ENCODE measurements at regions not wholly inside any gene's neighbourhood (a gene's known extent, or its start where the extent isn't known, plus 50 kb on each side); places are given as distances from the start of the nearest gene placed in this dataset.
A peak's percentile ranks its signal among the peaks of the same experiment; 100 is the strongest.

DNA sequence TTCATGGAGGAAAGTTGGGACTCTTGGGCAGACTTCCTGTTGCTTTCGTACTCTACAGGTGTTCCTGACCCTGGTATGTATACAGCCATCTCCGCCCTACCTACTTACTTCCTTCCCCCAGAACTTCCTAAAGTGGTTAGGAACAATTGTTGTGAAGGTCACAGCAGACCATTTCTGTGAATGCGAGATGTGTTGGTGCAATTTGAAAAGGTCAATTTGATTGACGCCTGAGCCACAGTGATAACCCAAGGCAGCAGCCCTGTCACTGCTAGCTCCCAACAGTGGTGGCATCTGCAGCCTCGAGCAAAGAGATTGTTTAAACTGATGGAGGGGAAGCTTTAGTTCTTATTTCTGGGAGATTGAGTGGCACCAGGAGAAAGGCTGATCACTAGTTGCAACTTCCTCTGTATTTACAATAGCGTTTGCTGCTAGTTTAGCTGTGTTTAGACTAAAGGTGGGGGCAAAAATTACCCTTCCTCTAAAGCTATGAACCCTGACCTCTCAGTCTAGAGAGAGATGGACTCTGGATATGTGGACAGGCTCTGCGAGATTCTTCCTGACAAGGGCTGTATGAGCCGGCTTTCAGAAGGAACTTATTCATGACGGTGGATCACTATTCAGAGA, 78.3 kb upstream of the MAP4K3 start (continued):
- TF ChIP-seq, protein P1, sequence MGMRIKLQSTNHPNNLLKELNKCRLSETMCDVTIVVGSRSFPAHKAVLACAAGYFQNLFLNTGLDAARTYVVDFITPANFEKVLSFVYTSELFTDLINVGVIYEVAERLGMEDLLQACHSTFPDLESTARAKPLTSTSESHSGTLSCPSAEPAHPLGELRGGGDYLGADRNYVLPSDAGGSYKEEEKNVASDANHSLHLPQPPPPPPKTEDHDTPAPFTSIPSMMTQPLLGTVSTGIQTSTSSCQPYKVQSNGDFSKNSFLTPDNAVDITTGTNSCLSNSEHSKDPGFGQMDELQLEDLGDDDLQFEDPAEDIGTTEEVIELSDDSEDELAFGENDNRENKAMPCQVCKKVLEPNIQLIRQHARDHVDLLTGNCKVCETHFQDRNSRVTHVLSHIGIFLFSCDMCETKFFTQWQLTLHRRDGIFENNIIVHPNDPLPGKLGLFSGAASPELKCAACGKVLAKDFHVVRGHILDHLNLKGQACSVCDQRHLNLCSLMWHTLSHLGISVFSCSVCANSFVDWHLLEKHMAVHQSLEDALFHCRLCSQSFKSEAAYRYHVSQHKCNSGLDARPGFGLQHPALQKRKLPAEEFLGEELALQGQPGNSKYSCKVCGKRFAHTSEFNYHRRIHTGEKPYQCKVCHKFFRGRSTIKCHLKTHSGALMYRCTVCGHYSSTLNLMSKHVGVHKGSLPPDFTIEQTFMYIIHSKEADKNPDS (CRISPR knock-in tag; IDR thresholded peaks at IDR 0.05) = peak; percentile 75
- TF ChIP-seq, protein P2, sequence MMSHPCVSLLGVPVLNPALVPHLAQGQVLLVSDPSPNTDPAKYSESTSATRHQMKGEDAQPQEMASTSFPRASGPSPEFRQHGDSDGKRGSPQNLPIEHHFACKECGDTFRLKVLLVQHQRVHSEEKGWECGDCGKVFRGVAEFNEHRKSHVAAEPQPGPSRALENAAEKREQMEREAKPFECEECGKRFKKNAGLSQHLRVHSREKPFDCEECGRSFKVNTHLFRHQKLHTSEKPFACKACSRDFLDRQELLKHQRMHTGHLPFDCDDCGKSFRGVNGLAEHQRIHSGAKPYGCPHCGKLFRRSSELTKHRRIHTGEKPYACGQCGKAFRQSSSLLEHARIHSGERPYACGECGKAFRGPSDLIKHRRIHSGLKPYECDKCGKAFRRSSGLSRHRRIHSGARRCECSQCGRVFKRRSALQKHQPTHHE (CRISPR knock-in tag; IDR thresholded peaks at IDR 0.05; ENCODE audit: borderline replicate concordance) = peak; percentile 57; the same call in 1 of the 2 replicates
- TF ChIP-seq NR2C2 (CRISPR knock-in tag; IDR thresholded peaks at IDR 0.05; ENCODE audit: borderline replicate concordance) (peak; percentile 95), TBL1XR1 (IDR thresholded peaks at IDR 0.05; ENCODE audit: borderline replicate concordance, low read length, partially characterized antibody) (peak; percentile 7), KLF6 (CRISPR knock-in tag; IDR thresholded peaks at IDR 0.05) (peak; percentile 44; the same call in 1 of the 2 replicates), POLR2AphosphoS5 (IDR thresholded peaks at IDR 0.05; ENCODE audit: low read depth, low read length) (peak; percentile 29; the same call in 1 of the 2 replicates), TBX2 (CRISPR knock-in tag; IDR thresholded peaks at IDR 0.05; ENCODE audit: borderline replicate concordance) (peak; percentile 50; the same call in 1 of the 2 replicates), FOSL1 (CRISPR knock-in tag; IDR thresholded peaks at IDR 0.05; ENCODE audit: borderline replicate concordance) (no peak), CREM (IDR thresholded peaks at IDR 0.05) (peak; percentile 81), CREM (CRISPR knock-in tag; IDR thresholded peaks at IDR 0.05) (no peak)
- TF ChIP-seq, protein P3, sequence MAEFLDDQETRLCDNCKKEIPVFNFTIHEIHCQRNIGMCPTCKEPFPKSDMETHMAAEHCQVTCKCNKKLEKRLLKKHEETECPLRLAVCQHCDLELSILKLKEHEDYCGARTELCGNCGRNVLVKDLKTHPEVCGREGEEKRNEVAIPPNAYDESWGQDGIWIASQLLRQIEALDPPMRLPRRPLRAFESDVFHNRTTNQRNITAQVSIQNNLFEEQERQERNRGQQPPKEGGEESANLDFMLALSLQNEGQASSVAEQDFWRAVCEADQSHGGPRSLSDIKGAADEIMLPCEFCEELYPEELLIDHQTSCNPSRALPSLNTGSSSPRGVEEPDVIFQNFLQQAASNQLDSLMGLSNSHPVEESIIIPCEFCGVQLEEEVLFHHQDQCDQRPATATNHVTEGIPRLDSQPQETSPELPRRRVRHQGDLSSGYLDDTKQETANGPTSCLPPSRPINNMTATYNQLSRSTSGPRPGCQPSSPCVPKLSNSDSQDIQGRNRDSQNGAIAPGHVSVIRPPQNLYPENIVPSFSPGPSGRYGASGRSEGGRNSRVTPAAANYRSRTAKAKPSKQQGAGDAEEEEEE (CRISPR knock-in tag; IDR thresholded peaks at IDR 0.05; ENCODE audit: borderline replicate concordance) = peak; percentile 34; the same call in 1 of the 2 replicates
- TF ChIP-seq, protein P4, sequence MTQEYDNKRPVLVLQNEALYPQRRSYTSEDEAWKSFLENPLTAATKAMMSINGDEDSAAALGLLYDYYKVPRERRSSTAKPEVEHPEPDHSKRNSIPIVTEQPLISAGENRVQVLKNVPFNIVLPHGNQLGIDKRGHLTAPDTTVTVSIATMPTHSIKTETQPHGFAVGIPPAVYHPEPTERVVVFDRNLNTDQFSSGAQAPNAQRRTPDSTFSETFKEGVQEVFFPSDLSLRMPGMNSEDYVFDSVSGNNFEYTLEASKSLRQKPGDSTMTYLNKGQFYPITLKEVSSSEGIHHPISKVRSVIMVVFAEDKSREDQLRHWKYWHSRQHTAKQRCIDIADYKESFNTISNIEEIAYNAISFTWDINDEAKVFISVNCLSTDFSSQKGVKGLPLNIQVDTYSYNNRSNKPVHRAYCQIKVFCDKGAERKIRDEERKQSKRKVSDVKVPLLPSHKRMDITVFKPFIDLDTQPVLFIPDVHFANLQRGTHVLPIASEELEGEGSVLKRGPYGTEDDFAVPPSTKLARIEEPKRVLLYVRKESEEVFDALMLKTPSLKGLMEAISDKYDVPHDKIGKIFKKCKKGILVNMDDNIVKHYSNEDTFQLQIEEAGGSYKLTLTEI (CRISPR knock-in tag; conservative IDR thresholded peaks at IDR 0.05) = no peak
- TF ChIP-seq, protein P5, sequence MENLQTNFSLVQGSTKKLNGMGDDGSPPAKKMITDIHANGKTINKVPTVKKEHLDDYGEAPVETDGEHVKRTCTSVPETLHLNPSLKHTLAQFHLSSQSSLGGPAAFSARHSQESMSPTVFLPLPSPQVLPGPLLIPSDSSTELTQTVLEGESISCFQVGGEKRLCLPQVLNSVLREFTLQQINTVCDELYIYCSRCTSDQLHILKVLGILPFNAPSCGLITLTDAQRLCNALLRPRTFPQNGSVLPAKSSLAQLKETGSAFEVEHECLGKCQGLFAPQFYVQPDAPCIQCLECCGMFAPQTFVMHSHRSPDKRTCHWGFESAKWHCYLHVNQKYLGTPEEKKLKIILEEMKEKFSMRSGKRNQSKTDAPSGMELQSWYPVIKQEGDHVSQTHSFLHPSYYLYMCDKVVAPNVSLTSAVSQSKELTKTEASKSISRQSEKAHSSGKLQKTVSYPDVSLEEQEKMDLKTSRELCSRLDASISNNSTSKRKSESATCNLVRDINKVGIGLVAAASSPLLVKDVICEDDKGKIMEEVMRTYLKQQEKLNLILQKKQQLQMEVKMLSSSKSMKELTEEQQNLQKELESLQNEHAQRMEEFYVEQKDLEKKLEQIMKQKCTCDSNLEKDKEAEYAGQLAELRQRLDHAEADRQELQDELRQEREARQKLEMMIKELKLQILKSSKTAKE (CRISPR knock-in tag; IDR thresholded peaks at IDR 0.05; ENCODE audit: borderline replicate concordance) = peak; percentile 70
- TF ChIP-seq, protein P6, sequence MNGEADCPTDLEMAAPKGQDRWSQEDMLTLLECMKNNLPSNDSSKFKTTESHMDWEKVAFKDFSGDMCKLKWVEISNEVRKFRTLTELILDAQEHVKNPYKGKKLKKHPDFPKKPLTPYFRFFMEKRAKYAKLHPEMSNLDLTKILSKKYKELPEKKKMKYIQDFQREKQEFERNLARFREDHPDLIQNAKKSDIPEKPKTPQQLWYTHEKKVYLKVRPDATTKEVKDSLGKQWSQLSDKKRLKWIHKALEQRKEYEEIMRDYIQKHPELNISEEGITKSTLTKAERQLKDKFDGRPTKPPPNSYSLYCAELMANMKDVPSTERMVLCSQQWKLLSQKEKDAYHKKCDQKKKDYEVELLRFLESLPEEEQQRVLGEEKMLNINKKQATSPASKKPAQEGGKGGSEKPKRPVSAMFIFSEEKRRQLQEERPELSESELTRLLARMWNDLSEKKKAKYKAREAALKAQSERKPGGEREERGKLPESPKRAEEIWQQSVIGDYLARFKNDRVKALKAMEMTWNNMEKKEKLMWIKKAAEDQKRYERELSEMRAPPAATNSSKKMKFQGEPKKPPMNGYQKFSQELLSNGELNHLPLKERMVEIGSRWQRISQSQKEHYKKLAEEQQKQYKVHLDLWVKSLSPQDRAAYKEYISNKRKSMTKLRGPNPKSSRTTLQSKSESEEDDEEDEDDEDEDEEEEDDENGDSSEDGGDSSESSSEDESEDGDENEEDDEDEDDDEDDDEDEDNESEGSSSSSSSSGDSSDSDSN (CRISPR knock-in tag; IDR thresholded peaks at IDR 0.05) = 0 out of 2 replicates have a peak, but pooled peaks have one; percentile 11
- TF ChIP-seq, protein P7, sequence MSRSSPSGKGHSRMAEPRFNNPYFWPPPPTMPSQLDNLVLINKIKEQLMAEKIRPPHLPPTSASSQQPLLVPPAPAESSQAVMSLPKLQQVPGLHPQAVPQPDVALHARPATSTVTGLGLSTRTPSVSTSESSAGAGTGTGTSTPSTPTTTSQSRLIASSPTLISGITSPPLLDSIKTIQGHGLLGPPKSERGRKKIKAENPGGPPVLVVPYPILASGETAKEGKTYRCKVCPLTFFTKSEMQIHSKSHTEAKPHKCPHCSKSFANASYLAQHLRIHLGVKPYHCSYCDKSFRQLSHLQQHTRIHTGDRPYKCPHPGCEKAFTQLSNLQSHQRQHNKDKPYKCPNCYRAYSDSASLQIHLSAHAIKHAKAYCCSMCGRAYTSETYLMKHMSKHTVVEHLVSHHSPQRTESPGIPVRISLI (CRISPR knock-in tag; IDR thresholded peaks at IDR 0.05; ENCODE audit: borderline replicate concordance) = peak; percentile 35; the same call in 1 of the 2 replicates
